CD14-positive monocyte (primary cell): ENCODE measurements at regions not wholly inside any gene's neighbourhood (a gene's known extent, or its start where the extent isn't known, plus 50 kb on each side); places are given as distances from the start of the nearest gene placed in this dataset.

Experiments used
- DNase-seq, 3 donors: peaks; one replicate each; pipeline ENCODE4 v3.0.0-alpha.2; 2011 to 2022
- H2AFZ ChIP-seq: 2 replicates; pipeline ENCODE4 v1.6.0; 2012; ENCODE audit warnings: mild to moderate bottlenecking, low read depth, low read length, inconsistent platforms; ENCODE audit not compliant: insufficient read depth, poor library complexity, severe bottlenecking
- H3K27ac ChIP-seq, 2 donors: 1 replicate in 1 of 2; 2 replicates in 1 of 2; pipeline ENCODE4 v1.5.1; 2012 to 2013; ENCODE audit warnings: low read length in 2 of 2, control low read depth in 1 of 2, inconsistent platforms in 1 of 2, low read depth in 1 of 2, mild to moderate bottlenecking in 1 of 2
- H3K27me3 ChIP-seq, 2 donors: one replicate each; pipeline versions ENCODE4 v1.6.0 to v1.6.1; 2011 to 2013; ENCODE audit warnings: low read length in 2 of 2; ENCODE audit not compliant: control insufficient read depth in 2 of 2, insufficient read depth in 2 of 2
- H3K36me3 ChIP-seq, 2 donors: replicated peaks in 1 of 2; 1 replicate in 1 of 2; 2 replicates in 1 of 2; pipeline versions ENCODE4 v1.5.1 to v1.6.1; 2012 to 2013; ENCODE audit warnings: low read length in 2 of 2, control low read depth in 1 of 2, inconsistent platforms in 1 of 2, mild to moderate bottlenecking in 1 of 2; ENCODE audit not compliant: insufficient read depth in 2 of 2, control insufficient read depth in 1 of 2
- H3K4me1 ChIP-seq, 2 donors: 1 replicate in 1 of 2; 2 replicates in 1 of 2; pipeline versions ENCODE4 v1.5.1 to v1.6.1; 2012 to 2013; ENCODE audit warnings: low read length in 2 of 2, control low read depth in 1 of 2, inconsistent platforms in 1 of 2, mild to moderate bottlenecking in 1 of 2, moderate library complexity in 1 of 2; ENCODE audit not compliant: insufficient read depth in 2 of 2, control insufficient read depth in 1 of 2
- H3K4me2 ChIP-seq: replicated peaks from 2 replicates; pipeline ENCODE3; 2012; ENCODE audit warnings: low read length, moderate library complexity, mild to moderate bottlenecking; ENCODE audit not compliant: poor library complexity, severe bottlenecking; ENCODE audit errors: extremely low read depth
- H3K4me3 ChIP-seq, 3 experiments: fragments of 200-600 bp in 1 of 3; sonication (generic) in 1 of 3; replicated peaks in 1 of 3; 1 replicate in 2 of 3; 2 replicates in 1 of 3; pipeline ENCODE4 v1.5.1; 2011 to 2013; ENCODE audit warnings: low read length in 3 of 3, mild to moderate bottlenecking in 3 of 3, control low read depth in 2 of 3, low read depth in 2 of 3, inconsistent platforms in 1 of 3, moderate library complexity in 1 of 3
- H3K79me2 ChIP-seq: 2 replicates; pipeline ENCODE4 v1.6.0; 2012; ENCODE audit warnings: mild to moderate bottlenecking, control low read depth, inconsistent platforms, low read length, moderate library complexity; ENCODE audit not compliant: insufficient read depth
- H3K9ac ChIP-seq: 2 replicates; pipeline ENCODE4 v1.6.0; 2017; ENCODE audit warnings: low read length, mild to moderate bottlenecking; ENCODE audit not compliant: insufficient read depth, poor library complexity, severe bottlenecking
- H3K9me3 ChIP-seq, 2 donors: replicated peaks in 1 of 2; 1 replicate in 1 of 2; 2 replicates in 1 of 2; pipeline versions ENCODE4 v1.5.1 to v1.6.1; 2012 to 2013; ENCODE audit warnings: low read length in 2 of 2, control low read depth in 1 of 2; ENCODE audit not compliant: control insufficient read depth in 1 of 2, insufficient read depth in 1 of 2
- H4K20me1 ChIP-seq: 2 replicates; pipeline ENCODE4 v1.6.0; 2012; ENCODE audit warnings: mild to moderate bottlenecking, low read length, control low read depth, moderate library complexity; ENCODE audit not compliant: insufficient read depth
- H3K27ac Mint-ChIP-seq, 7 donors: one replicate each; pipeline ENCODE4 v1.8.0; 2020; ENCODE audit warnings: mild to moderate bottlenecking in 7 of 7, mixed read lengths in 7 of 7, moderate library complexity in 6 of 7, inconsistent platforms in 2 of 7
- H3K27me3 Mint-ChIP-seq, 3 donors: one replicate each; pipeline ENCODE4 v1.8.0; 2021 to 2022; ENCODE audit warnings: low read depth in 3 of 3, mild to moderate bottlenecking in 3 of 3, mixed read lengths in 3 of 3, moderate library complexity in 3 of 3, inconsistent platforms in 1 of 3
- H3K36me3 Mint-ChIP-seq, 2 donors: one replicate each; pipeline ENCODE4 v1.8.0; 2020; ENCODE audit warnings: mixed read lengths in 2 of 2, inconsistent platforms in 1 of 2, mild to moderate bottlenecking in 1 of 2
- H3K4me1 Mint-ChIP-seq: one replicate; pipeline ENCODE4 v1.8.0; 2020; ENCODE audit warnings: mild to moderate bottlenecking, mixed read lengths
- H3K4me3 Mint-ChIP-seq, 2 donors: one replicate each; pipeline ENCODE4 v1.8.0; 2020; ENCODE audit warnings: mild to moderate bottlenecking in 2 of 2, mixed read lengths in 2 of 2, moderate library complexity in 1 of 2
- H3K9me3 Mint-ChIP-seq, 7 donors: one replicate each; pipeline ENCODE4 v1.8.0; 2020 to 2022; ENCODE audit warnings: mixed read lengths in 7 of 7, mild to moderate bottlenecking in 6 of 7, moderate library complexity in 6 of 7, inconsistent platforms in 2 of 7
- WGBS: methylation state at CpG from one replicate; pipeline ENCODE4 v1.1.5; 2013; ENCODE audit warnings: missing lambda C conversion rate; ENCODE audit not compliant: insufficient coverage; 5-methylcytosine and 5-hydroxymethylcytosine counted together
- intact Hi-C, 2 donors: fragments of 100-400 bp; cut with micrococcal nuclease; formaldehyde crosslinking; loops; one replicate each; pipeline versions ENCODE4 v1.15.0 to v1.15.1; 2023
- TF ChIP-seq, protein P1 (sequence below): fragments of 200-600 bp; IDR thresholded peaks from one replicate; pipeline ENCODE4 v1.8.0; 2022; ENCODE audit warnings: antibody characterized with exemption, mild to moderate bottlenecking

DNA sequence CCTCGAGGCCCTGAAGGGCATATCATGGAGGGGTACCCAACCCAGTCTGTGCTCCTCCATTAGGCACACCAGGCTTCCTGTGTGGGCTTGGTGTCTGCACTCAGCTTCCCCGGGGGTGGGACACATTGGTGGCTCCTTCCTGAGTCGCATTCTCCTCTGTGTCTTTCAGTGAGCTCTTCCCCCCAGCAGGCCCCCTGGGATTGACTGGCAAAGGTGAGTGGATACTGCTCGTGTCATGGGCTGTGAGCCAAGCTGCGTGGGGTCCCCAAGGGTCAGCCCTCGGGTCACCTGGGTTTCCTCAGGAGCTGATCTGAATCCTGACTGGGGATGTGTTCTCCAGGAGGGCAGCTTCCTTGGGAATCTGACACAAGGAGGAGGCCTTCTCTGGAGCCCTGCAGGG is 231.0 kb downstream of the SNRPN start:
- TF ChIP-seq, protein P1, sequence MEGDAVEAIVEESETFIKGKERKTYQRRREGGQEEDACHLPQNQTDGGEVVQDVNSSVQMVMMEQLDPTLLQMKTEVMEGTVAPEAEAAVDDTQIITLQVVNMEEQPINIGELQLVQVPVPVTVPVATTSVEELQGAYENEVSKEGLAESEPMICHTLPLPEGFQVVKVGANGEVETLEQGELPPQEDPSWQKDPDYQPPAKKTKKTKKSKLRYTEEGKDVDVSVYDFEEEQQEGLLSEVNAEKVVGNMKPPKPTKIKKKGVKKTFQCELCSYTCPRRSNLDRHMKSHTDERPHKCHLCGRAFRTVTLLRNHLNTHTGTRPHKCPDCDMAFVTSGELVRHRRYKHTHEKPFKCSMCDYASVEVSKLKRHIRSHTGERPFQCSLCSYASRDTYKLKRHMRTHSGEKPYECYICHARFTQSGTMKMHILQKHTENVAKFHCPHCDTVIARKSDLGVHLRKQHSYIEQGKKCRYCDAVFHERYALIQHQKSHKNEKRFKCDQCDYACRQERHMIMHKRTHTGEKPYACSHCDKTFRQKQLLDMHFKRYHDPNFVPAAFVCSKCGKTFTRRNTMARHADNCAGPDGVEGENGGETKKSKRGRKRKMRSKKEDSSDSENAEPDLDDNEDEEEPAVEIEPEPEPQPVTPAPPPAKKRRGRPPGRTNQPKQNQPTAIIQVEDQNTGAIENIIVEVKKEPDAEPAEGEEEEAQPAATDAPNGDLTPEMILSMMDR = no peak

DNA sequence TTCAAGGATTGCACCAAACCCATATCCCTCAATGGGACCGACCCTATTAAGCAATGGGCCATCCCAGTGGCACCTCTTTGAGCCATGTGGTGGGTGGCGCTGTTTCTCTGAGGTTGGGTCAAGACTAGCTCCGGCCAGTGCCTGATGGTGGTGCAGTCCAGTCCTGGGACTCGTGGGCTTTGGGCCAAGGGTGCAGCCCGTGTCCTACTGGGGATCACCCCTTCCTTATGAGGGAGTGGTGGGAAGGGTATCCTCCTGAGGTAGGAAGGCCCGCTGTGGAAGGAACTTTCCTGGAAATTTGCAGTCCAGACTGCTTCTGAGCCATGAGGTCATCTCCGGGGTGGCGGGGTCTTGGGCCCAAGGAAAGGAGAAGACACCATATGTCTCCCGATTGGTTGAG is 231.6 kb downstream of the SNRPN start:
- H3K9me3 ChIP-seq = peaks cover 99 to 100% of the 10 kb centered on the region in 2 donors
- TF ChIP-seq, protein P1 = no peak
- intact Hi-C loops = no loop called here
- 89% methylated on average over 8 of the region's 9 CpGs for WGBS
- no peak overlapping the region for H3K4me2 ChIP-seq
- no peaks in the 10 kb centered on the region for H3K27me3 Mint-ChIP-seq
- H2AFZ ChIP-seq = no peak overlapping the region
- peaks cover 82 to 100% (median 99%) of the 10 kb centered on the region in 7 donors for H3K9me3 Mint-ChIP-seq
- no peak overlapping the region for H3K27ac ChIP-seq
- H3K79me2 ChIP-seq = no peaks in the 10 kb centered on the region
- no peaks in the 10 kb centered on the region for H3K36me3 ChIP-seq
- H4K20me1 ChIP-seq = no peaks in the 10 kb centered on the region
- no peaks in the 10 kb centered on the region for H3K36me3 Mint-ChIP-seq
- H3K4me1 Mint-ChIP-seq = no peaks in the 10 kb centered on the region
- H3K4me3 ChIP-seq = no peak overlapping the region
- no peak overlapping the region for H3K4me3 Mint-ChIP-seq
- no peak overlapping the region for H3K9ac ChIP-seq
- H3K27me3 ChIP-seq = no peaks in the 10 kb centered on the region
- H3K4me1 ChIP-seq = no peaks in the 10 kb centered on the region
- H3K27ac Mint-ChIP-seq = no peak overlapping the region
- DNase-seq = no peak

More for the DNA sequence above, 231.0 kb downstream of the SNRPN start:
- H3K4me3 Mint-ChIP-seq = no peak overlapping the region
- Histone ChIP-seq H3K4me1 (no peaks in the 10 kb centered on the region), H3K4me3 (no peak overlapping the region), H3K4me2 (no peak overlapping the region), H3K27me3 (no peaks in the 10 kb centered on the region), H3K36me3 (no peaks in the 10 kb centered on the region), H4K20me1 (no peaks in the 10 kb centered on the region), H3K27ac (no peak overlapping the region), H2AFZ (no peak overlapping the region), H3K79me2 (no peaks in the 10 kb centered on the region), H3K9me3 (peaks cover 99 to 100% of the 10 kb centered on the region in 2 donors), H3K9ac (no peak overlapping the region)
- 88% methylated on average over 6 of the region's 6 CpGs for WGBS
- H3K27ac Mint-ChIP-seq = no peak overlapping the region
- H3K4me1 Mint-ChIP-seq = no peaks in the 10 kb centered on the region
- no peak for DNase-seq
- no peaks in the 10 kb centered on the region for H3K27me3 Mint-ChIP-seq
- H3K9me3 Mint-ChIP-seq = peaks cover 79 to 100% (median 98%) of the 10 kb centered on the region in 7 donors
- no peaks in the 10 kb centered on the region for H3K36me3 Mint-ChIP-seq
- intact Hi-C loops = no loop called here
